ENCODE measurements at regions not wholly inside any gene's neighbourhood (a gene's known extent, or its start where the extent isn't known, plus 50 kb on each side); places are given as distances from the start of the nearest gene placed in this dataset.
"Not testable (repeated sequence)": the region's sequence is repeated elsewhere in the genome, so short reads cannot be mapped to it uniquely, and the experiment has no call there.

- DNase-seq = no peak
Observed at GRCh38 chr12:5268424-5269210, 163.3 kb upstream of the NTF3 start.

DNA sequence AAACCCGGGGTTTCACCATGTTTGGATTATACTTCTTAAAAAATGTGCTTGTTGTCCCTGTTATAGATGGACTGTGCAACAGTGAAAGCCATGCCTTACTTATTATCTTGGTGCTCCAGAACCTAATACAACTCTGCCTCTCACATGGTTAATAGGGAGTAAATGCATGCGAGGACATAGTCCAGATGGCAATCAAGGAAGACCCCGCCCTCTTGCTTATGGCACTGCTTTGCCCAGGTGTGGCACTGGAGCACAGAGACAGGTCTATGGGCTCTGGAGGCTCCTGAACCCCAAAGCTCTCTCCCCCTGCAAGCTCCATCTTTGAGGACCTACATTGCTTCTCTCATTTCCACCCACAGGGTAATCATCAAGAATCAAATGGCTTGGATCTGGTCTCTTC is 162.1 kb upstream of the NTF3 start:
- DNase-seq = no peak

GRCh38 chr12:5272018-5272785 is 159.7 kb upstream of the NTF3 start:
- no peak for DNase-seq

- DNase-seq = no peak
Observed at GRCh38 chr12:5273709-5274108, 158.2 kb upstream of the NTF3 start.

- DNase-seq = no peak
Observed at GRCh38 chr12:5276327-5276880, 155.5 kb upstream of the NTF3 start.

DNA sequence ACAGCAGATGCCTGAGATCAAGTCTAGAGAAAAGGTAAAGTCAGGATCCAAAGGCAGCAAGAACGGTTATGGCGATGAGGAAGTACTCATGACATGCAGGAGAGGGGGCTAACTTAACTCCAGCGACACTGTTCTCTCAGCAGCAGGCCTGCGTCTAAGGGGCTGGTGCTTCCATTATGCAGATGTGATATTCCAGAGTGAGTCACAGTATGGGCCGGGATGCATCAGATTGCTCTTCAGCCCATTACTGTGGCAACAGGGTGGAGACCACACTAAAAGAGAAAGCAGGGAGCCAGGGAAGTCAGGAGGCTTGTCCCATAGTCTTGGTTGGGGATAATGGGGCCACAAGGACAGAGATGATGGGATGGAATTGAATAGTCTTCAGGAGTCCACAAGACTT is 151.8 kb upstream of the NTF3 start:
- DNase-seq = no peak

GRCh38 chr12:5290368-5290767 is 141.5 kb upstream of the NTF3 start:
- DNase-seq = not testable (repeated sequence)

GRCh38 chr12:5292651-5293050 is 139.3 kb upstream of the NTF3 start:
- no peak for DNase-seq

DNA sequence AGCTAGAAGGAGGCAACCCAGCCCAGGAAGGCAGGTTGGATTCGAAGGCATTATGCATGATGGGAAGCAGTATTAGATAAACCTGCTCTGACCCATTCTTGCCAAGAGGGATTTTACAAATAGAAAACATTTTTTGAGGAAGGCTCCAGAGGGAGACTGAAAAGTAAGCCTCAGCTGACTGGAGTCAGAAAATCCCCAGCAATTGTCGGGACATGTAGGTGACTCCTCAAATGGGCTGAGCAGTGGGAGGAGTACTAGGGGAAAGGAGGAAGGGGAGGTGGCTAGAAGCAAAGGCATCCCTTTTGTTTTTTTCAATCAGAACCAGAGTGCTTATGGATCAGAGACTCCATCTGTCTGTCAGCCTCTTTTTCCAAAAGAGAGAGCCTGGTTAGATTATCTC is 138.1 kb upstream of the NTF3 start:
- no peak for DNase-seq

- no peak for DNase-seq
Observed at GRCh38 chr12:5294274-5295070, 137.4 kb upstream of the NTF3 start.

DNA sequence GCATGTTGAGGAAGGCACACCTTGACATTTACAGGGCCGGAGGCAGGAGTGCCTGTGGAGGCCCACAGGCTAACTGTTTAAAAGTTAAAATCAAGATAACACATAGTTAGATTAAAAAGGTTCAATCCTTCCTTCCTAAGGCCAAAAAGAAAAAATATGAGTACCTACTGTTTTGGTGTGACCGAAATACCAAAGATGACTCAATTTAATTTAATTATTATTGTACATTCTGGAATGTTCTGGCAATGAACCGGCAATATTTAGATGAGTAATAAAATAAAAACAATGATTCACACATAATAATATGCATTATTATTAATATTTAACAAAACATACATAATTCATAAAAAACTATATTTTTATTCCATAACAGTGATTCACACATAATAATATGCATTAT is 136.8 kb upstream of the NTF3 start:
- DNase-seq = no peak

DNA sequence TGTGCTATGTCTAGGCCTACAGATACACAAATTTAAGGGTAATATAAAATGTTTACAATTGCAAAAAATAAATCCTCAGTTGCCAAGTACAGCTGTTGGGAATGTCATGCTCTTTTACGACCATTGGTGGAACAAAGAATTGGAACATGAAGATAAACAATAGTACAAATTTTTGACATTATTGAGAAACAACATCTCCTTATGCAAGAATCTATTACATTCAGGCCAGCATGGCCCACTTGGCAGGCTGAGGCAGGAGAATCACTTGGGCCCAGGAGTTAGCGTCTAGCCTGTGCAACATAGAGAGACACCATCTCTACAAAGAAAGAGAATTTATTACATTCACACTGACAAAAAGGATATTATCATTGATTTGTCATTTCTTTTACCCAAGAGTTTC is 135.9 kb upstream of the NTF3 start:
- no peak for DNase-seq

GRCh38 chr12:5301539-5301938 is 130.4 kb upstream of the NTF3 start:
- no peak for DNase-seq

DNA sequence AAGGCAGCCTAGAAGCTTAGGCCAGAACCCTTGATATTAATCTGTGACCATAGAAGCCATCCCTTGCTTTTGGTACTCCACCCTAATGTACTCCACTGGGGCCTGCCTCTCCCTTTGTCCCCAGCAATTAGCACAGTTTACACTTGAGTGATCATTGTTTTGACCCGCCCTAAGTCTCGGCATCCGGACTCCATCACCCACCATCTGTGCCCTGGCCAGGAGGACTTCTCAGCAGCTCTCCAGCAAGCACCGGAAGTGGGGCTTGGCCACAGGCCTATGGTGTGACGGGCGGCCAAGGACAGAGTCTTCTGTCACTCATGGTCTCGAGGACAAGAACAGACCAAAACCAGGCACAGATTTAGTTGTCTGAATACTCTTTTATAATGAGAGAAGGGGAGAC is 126.5 kb upstream of the NTF3 start:
- DNase-seq = no peak

GRCh38 chr12:5305886-5306545 is 125.9 kb upstream of the NTF3 start:
- DNase-seq = no peak

- no peak for DNase-seq
Observed at GRCh38 chr12:5307065-5307464, 124.8 kb upstream of the NTF3 start.

GRCh38 chr12:5308216-5308615 is 123.7 kb upstream of the NTF3 start:
- peak; percentile 26 for DNase-seq

DNA sequence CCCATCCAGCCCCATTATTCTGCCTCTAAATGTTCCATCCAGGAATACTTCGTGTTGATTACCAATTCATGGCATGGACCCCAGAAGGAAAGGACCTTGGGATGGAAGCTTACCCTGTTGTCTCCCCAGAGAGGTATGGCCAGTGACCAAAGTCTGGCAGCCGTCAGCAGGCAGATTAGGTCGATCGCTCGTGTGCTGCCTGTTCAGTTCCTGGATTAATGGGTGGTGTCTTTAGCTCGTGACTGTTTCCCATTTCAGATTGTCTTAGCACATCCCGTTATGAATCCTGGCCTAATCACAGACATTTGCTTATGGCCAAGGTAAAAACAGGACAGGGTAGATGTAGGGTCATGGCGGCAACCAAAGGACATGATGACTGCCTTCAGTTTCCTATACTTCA is 122.9 kb upstream of the NTF3 start:
- DNase-seq = no peak

DNA sequence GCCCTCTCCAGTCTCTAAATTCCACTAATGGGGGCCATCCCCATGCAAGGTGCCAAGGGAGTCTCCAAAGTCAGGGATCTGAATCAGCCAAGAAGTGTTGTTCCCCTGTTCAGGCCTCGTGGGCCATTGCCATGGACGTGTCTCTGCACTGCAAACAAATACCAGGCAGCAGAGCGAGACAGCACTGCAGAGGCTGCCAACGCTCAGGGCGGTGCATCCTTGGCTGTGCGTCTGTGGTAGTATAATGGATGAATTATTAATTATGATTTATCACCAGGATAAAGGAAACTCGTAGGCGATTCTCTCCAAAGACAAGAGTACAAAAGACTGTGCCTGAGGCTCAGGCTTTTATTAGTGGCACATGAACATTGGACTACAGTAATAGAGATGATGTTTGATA is 122.3 kb upstream of the NTF3 start:
- no peak for DNase-seq

- DNase-seq = no peak
Observed at GRCh38 chr12:5310151-5310550, 121.8 kb upstream of the NTF3 start.

DNA sequence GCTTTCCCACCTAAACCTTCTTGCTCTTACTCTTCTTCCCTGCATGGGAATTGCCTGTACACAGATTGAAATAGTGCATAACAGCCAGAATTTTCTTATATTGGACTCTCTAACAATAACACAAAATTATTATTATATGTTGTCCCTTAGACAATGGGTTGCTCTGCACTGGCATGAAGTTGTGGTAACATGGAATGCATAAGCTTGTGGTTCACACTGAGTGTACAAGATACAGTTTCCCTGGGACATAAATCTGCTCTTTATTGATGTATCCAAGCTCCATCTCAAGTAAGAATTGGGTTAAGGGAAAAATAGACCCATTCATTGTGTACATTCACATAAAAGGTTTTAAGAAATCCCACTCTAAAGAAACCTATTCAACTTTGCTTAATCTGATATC is 114.4 kb upstream of the NTF3 start:
- DNase-seq = no peak

DNA sequence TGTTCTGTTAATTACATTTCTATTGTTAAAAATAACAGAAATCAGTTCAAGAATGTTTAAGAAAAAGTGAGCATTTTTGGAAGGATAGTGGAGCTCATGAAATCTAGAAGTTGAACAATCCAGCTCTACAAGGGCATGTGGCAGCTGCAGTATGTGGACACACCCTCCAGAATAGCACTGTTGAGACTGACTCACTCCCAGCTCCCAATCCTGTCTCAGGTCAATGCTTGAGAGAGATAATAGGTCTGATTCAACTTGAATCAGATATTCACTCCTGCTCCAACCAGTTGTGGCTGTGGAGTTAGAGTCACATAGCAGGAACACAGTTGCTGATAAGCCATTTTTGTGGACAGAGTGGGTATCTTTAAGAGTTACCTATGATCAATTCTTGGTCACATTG is 113.0 kb upstream of the NTF3 start:
- DNase-seq = no peak
